GM18868 (cell line): ENCODE measurements at regions not wholly inside any gene's neighbourhood (a gene's known extent, or its start where the extent isn't known, plus 50 kb on each side); places are given as distances from the start of the nearest gene placed in this dataset.

Experiments used
- ATAC-seq: cut with Tn5 transposase; IDR thresholded peaks from one replicate; pipeline ENCODE4 v1.9.1; 2021; ENCODE audit warnings: mild to moderate bottlenecking, moderate library complexity; ENCODE audit not compliant: unreplicated experiment

DNA sequence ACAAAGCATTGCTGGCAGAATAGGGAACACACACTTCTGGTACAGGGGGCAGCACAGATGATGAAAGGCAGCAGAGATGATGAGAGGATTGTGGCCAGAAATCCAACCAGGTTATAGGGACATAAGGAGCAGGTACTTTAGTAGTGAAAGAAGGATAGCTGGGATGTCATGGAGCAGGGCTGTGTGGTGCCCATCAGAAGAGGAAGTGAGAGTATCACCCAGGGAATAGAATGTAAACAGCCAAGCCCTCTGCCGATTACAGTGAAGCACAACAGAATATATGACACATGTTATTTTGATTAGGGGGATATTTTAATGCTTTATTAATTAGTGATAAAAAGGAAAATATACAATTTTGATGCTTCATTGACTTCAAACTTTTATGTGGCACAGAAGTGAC, 883.4 kb upstream of the CDH2 start:
- no peak for ATAC-seq

DNA sequence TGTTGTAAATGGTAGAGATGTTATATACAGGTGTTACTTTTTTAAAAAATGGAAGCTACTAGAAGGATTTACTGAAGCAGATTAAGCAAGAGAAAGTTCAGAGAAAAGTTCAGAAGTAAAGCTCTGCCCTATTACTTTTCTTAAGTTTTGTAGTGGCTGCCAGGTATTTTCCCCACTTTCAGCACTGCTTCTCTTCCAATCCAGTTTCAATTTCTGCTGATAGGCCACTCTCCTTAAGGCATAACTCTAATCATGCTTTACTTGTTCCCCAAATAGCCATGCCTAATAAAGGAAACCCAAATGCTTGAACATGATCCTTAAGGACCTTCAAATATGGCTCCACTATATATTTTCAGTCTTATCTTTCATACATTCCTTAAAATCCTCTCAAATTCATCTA, 880.8 kb upstream of the CDH2 start:
- no peak for ATAC-seq

GRCh38 chr18:29056800-29057199, 879.9 kb upstream of the CDH2 start:
- ATAC-seq: no peak

GRCh38 chr18:29041976-29042375, 865.0 kb upstream of the CDH2 start:
- ATAC-seq: no peak

DNA sequence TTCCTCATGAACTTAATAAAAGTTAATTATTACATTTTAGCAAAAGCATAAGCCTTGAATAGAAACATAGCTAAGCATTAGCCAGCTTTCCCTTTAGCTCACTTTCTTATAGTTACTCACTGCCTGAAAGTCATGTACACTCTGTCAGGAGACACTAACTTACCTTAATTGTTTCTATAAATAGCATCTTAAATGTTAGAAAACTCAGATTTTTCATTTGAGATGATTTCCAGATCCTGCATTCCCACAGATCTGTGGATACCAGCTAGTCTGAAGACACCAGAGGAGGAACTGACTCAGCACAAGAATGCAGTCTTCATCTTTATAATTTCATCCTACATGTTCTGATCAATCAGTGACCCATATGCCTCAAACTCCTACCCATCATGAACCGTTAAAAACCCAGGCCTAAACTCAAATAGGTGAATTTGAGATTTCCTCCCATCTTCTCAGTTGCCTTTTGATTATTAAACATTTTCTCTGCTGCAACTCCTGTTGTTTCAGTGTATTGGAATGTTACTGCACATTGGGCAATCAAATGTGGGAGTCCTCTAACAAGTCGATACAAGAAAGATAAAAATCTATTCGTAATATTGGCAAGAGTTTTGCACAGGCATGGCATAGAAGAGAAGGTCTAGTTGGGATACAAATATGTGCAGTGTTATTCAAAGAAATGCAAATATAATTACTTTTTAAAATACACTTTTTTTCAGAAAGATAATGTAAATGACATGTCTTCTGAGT, 857.4 kb upstream of the CDH2 start:
- no peak for ATAC-seq

DNA sequence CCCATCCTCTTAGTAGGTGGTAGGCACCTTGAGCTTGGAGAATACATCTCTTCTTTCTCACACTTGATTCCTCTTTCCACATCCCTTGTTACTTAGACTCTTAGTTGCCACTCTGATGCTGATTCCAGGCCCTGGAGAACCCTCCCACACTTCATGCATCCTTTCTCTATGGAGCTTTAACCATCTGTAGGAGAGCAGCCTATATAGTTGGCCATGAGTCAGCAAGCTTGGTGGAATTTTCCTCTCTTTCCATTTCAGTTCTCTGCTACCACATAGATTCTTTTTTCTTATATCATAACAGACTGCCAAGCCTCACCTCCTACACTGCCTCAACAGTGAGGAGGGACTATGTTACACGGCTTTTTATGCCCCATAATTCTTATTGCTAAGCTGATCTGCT, 851.6 kb upstream of the CDH2 start:
- ATAC-seq: no peak

DNA sequence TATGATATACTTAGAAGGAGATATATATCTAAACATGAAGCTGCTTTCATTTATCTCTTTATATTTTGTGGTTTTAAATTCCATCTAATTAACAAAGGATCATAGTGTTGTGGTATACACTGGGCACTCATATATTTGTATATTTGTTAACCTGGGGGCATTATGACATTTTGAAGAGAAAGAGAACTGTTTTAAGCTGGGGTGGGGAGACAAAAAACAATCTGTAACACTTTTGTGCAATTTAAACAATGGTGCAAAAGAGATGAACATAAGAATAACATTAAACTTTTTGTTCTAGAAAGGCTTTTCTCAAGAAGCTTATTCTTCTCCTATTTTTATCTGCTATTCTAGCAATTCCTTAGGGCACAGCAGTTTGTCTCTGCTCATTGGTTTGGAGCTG, 842.0 kb upstream of the CDH2 start:
- no peak for ATAC-seq

DNA sequence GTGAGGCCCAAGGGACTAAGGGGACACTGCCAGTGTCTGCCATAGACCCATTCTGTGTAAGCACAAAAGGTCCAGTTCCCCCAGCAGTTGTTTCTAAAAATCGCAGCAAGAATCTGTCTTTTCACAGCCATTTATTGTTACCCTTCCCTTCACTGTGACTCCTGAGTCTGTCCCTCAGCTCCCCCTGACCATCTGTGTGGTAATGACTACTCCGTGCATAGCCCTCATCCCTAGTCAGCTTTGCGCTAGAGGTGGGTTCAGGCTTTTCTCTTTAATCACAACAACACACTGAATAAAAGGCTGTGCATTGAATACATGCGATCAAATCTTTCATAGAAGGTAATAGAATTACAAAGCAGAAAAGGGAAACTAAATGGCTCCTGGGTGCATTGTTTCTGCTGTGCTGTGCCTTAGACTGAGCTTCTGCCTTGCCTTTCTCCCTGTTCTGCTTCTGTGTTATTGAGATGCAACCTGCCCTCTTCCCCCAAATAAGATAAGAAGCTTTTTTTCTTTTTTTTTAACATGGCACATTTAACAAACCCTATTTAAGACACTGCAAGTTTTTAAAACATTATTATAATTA, 836.0 kb upstream of the CDH2 start:
- no peak for ATAC-seq

DNA sequence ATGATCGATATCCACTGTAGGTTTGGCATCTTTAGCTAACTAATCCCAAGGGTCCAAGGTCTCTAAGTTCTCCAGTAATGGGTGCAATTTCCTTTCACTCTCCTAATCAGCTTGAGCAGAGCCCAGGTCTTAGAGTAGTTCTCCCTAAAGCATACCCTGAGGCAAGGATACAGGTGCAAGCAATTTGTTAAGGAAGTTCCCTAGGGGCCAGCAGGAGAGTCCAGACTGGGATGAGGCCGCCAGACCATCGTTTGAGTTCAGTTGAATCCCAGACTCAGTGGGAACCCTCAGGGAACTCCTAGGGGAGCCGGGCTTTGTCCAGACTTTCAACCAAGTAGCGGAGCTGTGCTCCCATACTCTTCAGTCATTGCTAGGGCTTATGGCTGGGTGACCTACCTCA, 835.4 kb upstream of the CDH2 start:
- ATAC-seq: no peak

DNA sequence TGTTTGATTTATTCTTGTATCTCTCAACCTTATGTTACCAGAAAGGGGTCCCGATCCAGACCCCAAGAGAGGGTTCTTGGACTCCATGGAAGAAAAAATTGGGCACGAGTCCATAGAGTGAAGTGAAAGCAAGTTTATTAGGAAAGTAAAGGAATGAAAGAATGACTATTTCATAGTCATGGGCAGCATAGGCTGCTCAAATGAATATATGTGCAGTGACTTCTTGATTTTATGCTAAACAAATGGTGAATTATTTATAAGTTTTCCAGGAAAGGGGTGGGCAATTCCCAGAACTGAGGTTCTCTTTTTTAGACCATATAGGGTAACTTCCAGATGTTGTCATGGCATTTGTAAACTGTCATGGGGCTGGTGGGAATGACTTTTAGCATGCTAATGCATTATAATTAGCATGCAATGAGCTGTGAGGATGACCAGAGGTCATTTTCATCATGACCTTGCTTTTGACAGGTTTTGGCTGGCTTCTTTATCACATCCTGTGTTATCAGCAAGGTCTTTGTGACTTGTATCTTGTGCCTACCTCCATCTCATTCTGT, 832.4 kb upstream of the CDH2 start:
- ATAC-seq: no peak

DNA sequence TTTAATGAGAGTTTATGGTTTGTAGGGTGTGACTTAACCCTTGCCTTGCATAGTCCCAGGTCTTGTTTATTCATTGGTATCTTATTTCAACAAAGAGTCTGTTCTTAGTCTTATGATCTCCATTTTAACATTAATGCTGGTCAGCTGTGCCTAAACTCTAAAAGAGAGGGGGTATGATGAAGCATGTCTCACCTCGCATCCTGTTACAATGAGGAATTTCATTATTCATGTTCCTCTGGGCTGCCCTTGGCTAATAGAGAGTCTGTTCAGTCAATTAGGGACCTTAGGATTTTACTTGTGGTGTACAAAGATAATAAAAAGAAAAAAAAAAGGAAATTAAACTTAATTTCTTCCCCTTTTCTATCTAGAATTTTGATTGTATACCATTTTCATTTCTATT, 831.9 kb upstream of the CDH2 start:
- no peak for ATAC-seq

DNA sequence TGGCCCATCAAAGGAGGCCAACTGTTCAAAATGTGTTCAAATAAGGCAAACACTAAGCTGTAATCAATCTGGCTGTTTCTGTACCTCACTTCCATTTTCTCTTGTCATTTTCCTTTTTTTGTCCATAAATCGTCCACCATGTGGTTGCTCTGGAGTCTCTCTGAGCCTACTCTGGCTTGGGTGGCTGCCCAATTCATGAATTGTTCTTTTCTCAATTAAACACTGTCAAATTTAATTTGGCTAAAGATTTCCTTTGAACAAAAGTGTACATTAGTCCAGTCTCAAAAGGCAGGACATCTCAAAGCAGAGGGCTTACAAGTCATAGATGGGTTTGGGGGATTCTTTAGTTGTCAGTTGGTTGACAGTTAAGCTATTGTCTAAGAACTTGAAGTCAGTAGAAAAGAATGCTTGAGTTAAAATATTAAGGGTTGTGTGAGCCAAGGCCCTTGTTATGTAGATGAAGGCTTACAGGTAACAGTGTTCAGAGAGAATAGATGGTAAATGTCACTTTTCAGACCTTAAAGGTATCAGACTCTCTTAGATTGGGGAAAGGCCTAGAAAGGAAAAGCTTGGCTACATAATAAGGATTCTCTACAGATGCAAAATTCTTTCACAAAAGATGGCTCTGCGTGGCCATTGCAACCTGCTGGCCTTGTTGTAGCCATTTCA, 831.2 kb upstream of the CDH2 start:
- ATAC-seq: no peak

DNA sequence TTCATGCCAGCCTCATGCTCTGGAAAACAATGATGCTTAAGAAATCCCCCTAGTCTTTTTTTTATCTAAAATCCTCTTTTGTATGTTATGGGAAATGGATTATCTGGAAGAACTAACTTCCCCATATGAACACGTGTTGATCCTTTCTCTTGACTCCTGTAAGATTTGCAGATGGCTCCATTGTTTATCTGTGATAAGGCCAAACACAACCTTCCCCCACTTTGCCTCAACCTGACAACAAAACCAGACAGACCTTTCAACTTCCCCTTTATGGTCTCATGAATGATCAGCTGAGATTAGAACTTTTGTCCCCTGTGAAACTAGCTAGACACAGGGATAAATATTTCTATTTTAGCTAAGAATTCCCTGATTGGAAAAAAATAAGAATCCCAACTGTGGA, 828.0 kb upstream of the CDH2 start:
- no peak for ATAC-seq

DNA sequence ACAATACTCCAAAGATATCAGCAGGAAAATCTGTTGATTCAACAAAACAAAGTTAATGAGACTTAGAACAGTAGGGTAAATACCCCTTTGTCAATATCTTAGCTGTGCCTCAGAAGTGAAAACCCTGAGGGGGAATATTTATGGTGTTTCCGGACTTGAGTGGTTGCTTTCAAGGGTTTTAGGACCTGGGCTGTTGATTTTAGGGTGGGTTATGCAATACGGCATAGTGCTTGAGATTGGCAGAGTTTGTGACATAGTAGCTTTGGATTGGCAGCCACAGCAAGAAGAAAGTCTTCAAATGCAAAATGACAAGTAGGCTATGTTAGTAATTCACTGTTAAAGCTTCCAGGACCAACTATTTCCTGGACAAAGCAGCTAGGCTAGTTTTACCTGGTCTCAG, 826.3 kb upstream of the CDH2 start:
- no peak for ATAC-seq

DNA sequence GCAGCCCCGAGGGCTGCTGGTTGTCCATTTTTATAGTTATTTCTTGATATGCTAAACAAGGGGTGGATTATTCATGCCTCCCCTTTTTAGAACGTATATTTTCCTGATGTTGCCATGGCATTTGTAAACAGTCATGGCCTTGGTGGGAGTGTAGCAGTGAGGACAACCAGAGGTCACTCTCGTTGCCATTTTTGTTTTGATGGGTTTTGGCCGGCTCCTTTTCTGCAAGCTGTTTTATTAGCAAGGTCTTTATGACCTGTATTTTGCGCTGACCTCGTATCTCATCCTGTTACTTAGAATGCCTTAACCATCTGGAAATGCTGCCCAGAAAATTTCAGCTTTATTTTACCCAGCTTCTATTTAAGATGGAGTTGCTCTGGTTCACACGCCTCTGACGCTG, 825.8 kb upstream of the CDH2 start:
- no peak for ATAC-seq

DNA sequence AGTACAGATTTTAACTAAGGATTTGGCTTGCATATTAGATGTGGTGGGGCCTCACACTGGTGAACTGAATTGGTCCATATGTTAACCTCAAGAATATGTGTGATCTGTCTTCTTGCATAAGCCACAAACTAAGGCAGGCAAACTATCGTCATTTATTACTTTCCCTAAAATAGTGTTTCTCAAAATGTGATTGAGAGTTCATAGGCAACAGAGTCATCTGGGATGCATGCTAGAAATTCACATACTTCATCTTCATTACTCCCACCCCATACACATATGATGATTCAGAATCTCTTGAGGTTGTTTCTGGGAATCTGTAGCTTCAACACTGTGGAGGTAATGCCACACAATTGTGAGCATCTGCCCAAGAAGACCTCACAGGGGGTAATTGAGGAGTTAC, 822.8 kb upstream of the CDH2 start:
- ATAC-seq: no peak

- ATAC-seq: no peak
Measured at GRCh38 chr18:28995319-28995718, 818.4 kb upstream of the CDH2 start.

- no peak for ATAC-seq
Measured at GRCh38 chr18:28984731-28985130, 807.8 kb upstream of the CDH2 start.

- no peak for ATAC-seq
Measured at GRCh38 chr18:28974504-28974903, 797.6 kb upstream of the CDH2 start.

- no peak for ATAC-seq
Measured at GRCh38 chr18:28973324-28973723, 796.4 kb upstream of the CDH2 start.

DNA sequence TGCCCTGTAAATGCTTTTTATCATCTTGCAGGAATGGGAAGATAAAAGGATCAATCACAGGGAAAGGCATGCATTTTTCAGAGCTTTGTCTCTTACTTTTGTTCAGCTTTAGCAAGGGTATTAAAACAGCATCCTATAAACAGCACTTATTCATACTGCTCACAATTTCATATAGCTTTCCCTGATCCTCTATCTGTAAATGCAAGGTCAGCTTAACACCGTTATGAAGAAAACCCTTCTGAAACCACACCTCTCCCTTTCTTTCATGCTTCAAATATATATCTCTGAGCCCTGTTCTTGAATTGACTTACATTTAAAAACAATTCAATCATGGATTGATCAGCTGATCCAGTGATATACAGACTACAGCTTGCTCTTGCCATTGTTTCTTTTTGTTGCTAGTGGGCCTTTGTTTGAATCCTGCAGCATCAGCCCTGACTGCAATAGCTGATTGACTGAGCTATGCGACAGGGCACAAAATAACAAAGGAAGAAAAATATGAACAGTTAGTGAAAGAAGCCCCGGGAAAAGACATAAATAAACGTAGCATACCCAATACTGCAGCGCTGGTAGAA, 795.5 kb upstream of the CDH2 start:
- no peak for ATAC-seq

- no peak for ATAC-seq
Measured at GRCh38 chr18:28963481-28963880, 786.6 kb upstream of the CDH2 start.
